LNCaP clone FGC (cell line): ENCODE measurements at regions not wholly inside any gene's neighbourhood (a gene's known extent, or its start where the extent isn't known, plus 50 kb on each side); places are given as distances from the start of the nearest gene placed in this dataset.

Source experiments
- DNase-seq: peaks from one replicate; pipeline ENCODE4 v3.0.0-alpha.2; 2011; ENCODE audit warnings: low read depth
- H3K4me3 ChIP-seq: 2 replicates; pipeline ENCODE4 v1.5.1; 2011; ENCODE audit warnings: mild to moderate bottlenecking, low read depth, low read length, control low read depth
- TF ChIP-seq, protein P1 (sequence below): IDR thresholded peaks from 2 replicates; pipeline ENCODE4 v1.5.1; 2012; ENCODE audit warnings: mild to moderate bottlenecking; ENCODE audit not compliant: control insufficient read depth, insufficient read depth; ENCODE audit errors: extremely low read depth

DNA sequence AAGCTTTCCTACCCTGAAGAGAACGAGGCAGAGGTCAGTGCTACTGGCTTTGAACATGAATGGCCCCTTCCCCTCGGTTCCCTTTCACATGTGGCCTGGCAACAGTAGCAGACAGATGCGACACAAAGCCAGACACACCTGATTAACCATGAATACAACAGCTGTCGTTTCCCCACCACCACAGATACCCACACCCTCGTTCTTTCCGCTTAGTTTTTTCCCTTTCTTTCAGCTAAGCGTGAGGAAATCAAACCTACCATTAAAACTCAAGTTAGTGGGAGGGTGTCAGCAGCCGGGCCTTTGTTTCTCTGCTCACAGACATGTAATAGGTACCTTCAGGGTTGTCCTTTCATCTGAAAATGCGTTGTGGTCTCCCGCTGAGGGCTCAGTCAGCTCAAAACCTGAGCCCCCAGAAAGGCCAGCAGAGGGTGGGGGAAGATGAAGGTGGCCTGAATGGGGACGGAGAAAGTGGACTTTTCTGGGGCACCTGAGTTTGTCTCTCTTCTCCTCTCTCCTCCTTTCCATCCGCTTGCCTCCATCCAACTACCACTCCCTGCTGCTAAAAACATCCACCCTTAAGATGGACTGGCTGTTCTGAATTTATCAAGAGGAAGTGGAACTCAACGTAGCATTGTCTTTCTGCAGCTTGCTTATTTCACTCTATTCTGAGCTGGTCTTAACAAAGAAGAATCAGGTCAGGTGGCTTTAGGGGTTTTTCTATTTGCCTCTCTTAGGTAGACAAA, 516.6 kb upstream of the JARID2 start:
- TF ChIP-seq, protein P1, sequence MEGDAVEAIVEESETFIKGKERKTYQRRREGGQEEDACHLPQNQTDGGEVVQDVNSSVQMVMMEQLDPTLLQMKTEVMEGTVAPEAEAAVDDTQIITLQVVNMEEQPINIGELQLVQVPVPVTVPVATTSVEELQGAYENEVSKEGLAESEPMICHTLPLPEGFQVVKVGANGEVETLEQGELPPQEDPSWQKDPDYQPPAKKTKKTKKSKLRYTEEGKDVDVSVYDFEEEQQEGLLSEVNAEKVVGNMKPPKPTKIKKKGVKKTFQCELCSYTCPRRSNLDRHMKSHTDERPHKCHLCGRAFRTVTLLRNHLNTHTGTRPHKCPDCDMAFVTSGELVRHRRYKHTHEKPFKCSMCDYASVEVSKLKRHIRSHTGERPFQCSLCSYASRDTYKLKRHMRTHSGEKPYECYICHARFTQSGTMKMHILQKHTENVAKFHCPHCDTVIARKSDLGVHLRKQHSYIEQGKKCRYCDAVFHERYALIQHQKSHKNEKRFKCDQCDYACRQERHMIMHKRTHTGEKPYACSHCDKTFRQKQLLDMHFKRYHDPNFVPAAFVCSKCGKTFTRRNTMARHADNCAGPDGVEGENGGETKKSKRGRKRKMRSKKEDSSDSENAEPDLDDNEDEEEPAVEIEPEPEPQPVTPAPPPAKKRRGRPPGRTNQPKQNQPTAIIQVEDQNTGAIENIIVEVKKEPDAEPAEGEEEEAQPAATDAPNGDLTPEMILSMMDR, result no peak
- H3K4me3 ChIP-seq, result no peak overlapping the region
- no peak for DNase-seq

DNA sequence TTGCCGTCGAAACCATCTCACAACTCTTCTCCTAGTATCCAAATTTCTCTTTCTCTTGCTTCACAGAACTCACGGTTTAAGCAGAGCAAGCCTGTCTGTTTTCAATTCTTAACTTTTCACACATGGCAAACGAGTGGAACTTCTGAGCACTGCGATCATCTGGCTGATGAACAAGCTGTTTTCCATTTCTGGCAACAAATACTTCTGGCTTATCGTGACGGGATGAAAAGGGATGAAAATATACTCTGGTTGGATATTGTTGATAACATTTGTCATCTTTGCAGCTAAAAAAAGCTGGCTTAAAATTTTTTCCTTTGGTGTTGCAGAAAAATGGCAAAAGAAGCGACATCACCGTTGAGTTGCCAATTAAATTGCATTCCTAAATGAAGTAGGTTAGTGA, 515.2 kb upstream of the JARID2 start:
- DNase-seq, result no peak
- H3K4me3 ChIP-seq, result no peak overlapping the region
- TF ChIP-seq, protein P1, result no peak

DNA sequence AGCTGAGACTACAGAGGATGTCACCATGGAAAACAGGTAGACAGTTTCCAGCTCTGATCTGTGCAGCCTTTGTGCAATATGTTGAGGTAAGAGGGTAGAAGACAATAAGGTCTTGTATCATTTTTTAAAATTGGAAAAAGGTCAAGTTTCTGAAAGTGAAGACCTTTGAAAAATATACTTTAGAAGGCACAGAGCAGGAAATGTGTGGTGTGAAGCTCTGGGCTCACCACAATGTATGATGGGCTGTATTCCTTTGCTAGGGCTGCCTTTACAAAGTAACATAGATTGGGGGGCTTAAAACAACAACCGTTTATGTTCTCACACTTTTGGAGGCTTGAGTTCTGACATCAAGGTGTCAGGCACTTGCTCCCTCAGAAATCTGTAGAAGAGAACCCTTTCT, 514.3 kb upstream of the JARID2 start:
- TF ChIP-seq, protein P1, result no peak
- H3K4me3 ChIP-seq, result no peak overlapping the region
- DNase-seq, result no peak

DNA sequence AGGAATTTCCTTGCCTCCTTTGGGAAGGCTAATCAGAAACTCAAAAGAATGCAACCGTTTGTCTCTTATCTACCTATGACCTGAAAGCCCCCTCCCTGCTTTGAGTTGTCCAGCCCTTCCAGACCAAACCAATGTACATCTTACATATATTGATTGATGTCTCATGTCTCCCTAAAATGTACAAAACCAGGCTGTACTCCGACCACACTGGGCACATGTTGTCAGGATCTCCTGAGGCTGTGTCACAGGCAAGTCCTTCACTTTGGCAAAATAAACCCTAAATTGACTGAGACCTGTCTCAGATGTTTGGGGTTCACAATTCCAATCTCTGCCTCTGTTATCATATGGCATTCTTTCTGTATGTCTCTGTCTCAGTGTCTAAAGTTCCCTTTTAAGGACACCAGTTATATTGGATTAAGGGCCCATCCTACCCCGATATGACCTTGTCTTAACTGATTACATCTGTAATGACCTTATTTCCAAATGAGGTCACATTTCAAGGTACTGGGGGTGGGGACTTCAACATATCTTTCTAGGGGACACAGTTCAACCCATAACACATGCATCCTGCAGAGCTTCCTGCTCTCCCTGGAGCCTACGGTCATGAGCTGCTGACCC, 513.5 kb upstream of the JARID2 start:
- TF ChIP-seq, protein P1, result no peak
- DNase-seq, result no peak
- H3K4me3 ChIP-seq, result no peak overlapping the region

DNA sequence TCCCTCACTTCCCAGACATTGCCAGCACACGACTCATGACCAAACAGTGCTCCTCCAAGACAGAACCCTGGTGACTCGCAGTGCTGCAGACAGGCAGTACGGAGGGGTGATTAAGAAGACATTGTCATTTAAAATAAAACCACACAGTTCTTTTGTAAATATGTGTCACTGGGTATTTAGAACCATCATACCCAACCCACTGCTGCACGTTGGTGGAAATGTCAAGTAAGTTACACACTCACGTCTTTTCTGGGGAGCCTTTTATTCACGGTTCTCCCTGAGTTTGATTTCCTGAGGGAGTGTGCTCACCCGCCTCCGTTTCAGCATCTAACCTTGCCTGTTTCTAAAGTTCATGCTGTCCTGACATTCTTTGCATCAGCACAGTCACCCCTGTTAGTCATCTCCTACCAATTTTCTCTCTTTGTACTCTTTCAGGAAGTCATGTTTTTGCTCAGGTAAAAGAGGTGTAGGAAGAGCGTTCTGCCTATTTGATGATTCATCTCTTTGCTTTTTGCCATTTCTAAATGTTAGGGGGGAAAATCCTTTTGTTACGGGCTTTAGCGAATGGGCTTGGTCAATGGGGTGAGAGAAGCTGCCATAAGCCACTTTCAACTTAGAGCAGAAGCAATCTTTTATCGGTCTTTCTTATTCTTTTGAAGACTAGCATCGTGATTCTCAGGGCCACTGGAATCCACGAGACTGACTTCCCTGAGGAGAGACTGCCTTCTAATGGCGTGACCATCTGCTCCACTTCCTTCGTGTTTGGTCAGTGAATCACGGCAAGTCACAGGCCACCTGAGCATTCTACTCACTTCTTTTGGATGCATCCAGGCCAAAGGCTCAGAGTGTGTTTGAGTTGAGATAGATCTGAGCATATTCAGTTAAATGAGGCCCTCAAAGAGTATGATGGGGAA, 512.8 kb upstream of the JARID2 start:
- no peak for DNase-seq
- no peak overlapping the region for H3K4me3 ChIP-seq
- TF ChIP-seq, protein P1, result no peak

DNA sequence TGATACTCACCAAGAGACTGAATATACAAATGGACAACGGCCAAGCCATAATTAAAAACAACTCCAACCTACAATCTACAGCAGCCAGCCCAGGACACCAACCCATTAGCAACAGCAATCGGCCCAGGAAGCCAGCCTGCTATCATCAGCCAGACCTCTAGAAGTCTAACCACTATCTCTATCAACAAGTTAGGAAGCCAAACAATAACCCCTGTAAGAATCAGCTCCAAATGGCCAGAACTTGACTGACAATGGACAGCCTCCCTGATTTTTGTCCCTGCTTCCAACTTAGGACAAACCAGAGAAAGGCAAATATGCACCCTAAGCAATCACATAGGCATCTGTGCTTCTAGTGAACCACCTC, 511.8 kb upstream of the JARID2 start:
- DNase-seq, result no peak
- no peak overlapping the region for H3K4me3 ChIP-seq
- TF ChIP-seq, protein P1, result no peak
